Keratinocyte (primary cell): ENCODE measurements at regions not wholly inside any gene's neighbourhood (a gene's known extent, or its start where the extent isn't known, plus 50 kb on each side); places are given as distances from the start of the nearest gene placed in this dataset.

Experiments
- DNase-seq: peaks from one replicate; pipeline ENCODE4 v3.0.0-alpha.2; 2011; ENCODE audit warnings: low read depth, missing footprints, low spot score
- FAIRE-seq: peaks from 2 replicates; lab custom pipeline; 2011; peaks lifted over from hg19 to GRCh38; lab: Jason Lieb, UNC
- H2AFZ ChIP-seq: 2 replicates; pipeline ENCODE4 v1.6.0; 2012; ENCODE audit warnings: low read length, control low read depth, inconsistent platforms; ENCODE audit not compliant: control insufficient read depth
- H3K27ac ChIP-seq: 2 replicates; pipeline ENCODE4 v1.5.1; 2011; ENCODE audit warnings: low read length; ENCODE audit not compliant: control insufficient read depth, insufficient read depth
- H3K27me3 ChIP-seq: 3 replicates; pipeline ENCODE4 v1.6.0; 2011; ENCODE audit warnings: low read length; ENCODE audit not compliant: control insufficient read depth, insufficient read depth; ENCODE audit errors: extremely low read depth
- H3K36me3 ChIP-seq, 2 experiments: 2 replicates in 1 of 2; 3 replicates in 1 of 2; pipeline ENCODE4 v1.5.1; 2011; ENCODE audit warnings: low read length in 2 of 2, mild to moderate bottlenecking in 1 of 2; ENCODE audit not compliant: control insufficient read depth in 2 of 2, insufficient read depth in 2 of 2; ENCODE audit errors: extremely low read depth in 1 of 2
- H3K4me1 ChIP-seq: 3 replicates; pipeline ENCODE4 v1.5.1; 2011; ENCODE audit warnings: low read length; ENCODE audit not compliant: control insufficient read depth, insufficient read depth; ENCODE audit errors: extremely low read depth
- H3K4me2 ChIP-seq: 3 replicates; pipeline ENCODE4 v1.6.0; 2011; ENCODE audit warnings: low read depth, low read length; ENCODE audit not compliant: control insufficient read depth, insufficient read depth; ENCODE audit errors: extremely low read depth
- H3K4me3 ChIP-seq, 3 experiments: fragments of 200-600 bp in 1 of 3; sonication (generic) in 1 of 3; 2 replicates in 2 of 3; 3 replicates in 1 of 3; pipeline ENCODE4 v1.5.1; 2011 to 2016; ENCODE audit warnings: low read length in 3 of 3, mild to moderate bottlenecking in 3 of 3, control low read depth in 2 of 3, inconsistent platforms in 1 of 3, low read depth in 1 of 3, mixed read lengths in 1 of 3, mixed run types in 1 of 3, moderate library complexity in 1 of 3; ENCODE audit not compliant: control insufficient read depth in 2 of 3, insufficient read depth in 2 of 3; ENCODE audit errors: extremely low read depth in 1 of 3
- H3K79me2 ChIP-seq: 2 replicates; pipeline ENCODE4 v1.6.0; 2012; ENCODE audit warnings: low read length; ENCODE audit not compliant: control insufficient read depth, insufficient read depth
- H3K9ac ChIP-seq: 3 replicates; pipeline ENCODE4 v1.6.0; 2011; ENCODE audit warnings: low read length; ENCODE audit not compliant: control insufficient read depth, insufficient read depth; ENCODE audit errors: extremely low read depth
- H3K9me1 ChIP-seq: 3 replicates; pipeline ENCODE4 v1.6.0; 2011; ENCODE audit warnings: low read length; ENCODE audit not compliant: control insufficient read depth, insufficient read depth; ENCODE audit errors: extremely low read depth
- H3K9me3 ChIP-seq: 2 replicates; pipeline ENCODE4 v1.5.1; 2012; ENCODE audit warnings: low read depth, low read length; ENCODE audit not compliant: control insufficient read depth
- H4K20me1 ChIP-seq: 3 replicates; pipeline ENCODE4 v1.6.0; 2011; ENCODE audit warnings: low read length; ENCODE audit not compliant: control insufficient read depth, insufficient read depth; ENCODE audit errors: extremely low read depth
- CTCF ChIP-seq, 3 experiments: IDR thresholded peaks in 1 of 3; conservative IDR thresholded peaks in 1 of 3; optimal IDR thresholded peaks in 1 of 3; 2 replicates in 2 of 3; 3 replicates in 1 of 3; pipeline versions ENCODE3 to v1.5.1; 2011; ENCODE audit warnings: low read length in 3 of 3, mild to moderate bottlenecking in 3 of 3, moderate library complexity in 2 of 3, control low read depth in 1 of 3, inconsistent platforms in 1 of 3; ENCODE audit not compliant: insufficient read depth in 2 of 3; ENCODE audit errors: extremely low read depth in 1 of 3
- EZH2 ChIP-seq: IDR thresholded peaks from one replicate; pipeline ENCODE4 v1.6.1; 2012; ENCODE audit warnings: inconsistent platforms, mild to moderate bottlenecking, low read length, moderate library complexity
- dilution Hi-C: fragments of 300-500 bp; cut with MboI; formaldehyde crosslinking; loops from one replicate; pipeline ENCODE4 v1.7.0; 2020; ENCODE audit warnings: low sequenced_read_pairs; ENCODE audit not compliant: extremely low pct_ligation_motif_present

DNA sequence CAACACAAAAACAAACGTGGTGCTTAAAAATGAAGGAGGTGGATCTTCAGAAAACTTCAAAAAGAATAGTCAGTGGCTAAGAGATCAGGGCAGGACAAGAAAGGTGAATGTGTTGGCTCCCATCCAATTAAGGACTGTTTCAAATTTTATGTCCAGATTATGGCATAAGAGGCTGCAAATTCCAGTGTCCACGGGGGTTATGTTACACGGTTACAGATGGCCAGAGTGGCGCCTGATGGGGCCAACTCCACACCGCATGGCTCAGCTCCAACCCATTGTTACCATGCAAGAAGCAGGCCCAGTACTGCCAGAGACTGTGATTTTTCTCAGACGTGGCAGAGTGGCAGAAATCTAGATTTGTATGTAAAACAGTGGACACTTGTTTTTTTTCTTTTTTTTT lies 168.4 kb upstream of the TENM3 start:
- Histone ChIP-seq H4K20me1 (no peaks in the 10 kb centered on the region), H3K36me3 (no peaks in the 10 kb centered on the region), H3K4me1 (no peaks in the 10 kb centered on the region), H3K27me3 (no peaks in the 10 kb centered on the region), H3K9me3 (no peaks in the 10 kb centered on the region), H3K27ac (no peak overlapping the region), H3K4me3 (no peak overlapping the region), H3K9ac (no peak overlapping the region), H3K9me1 (no peaks in the 10 kb centered on the region), H3K4me2 (no peak overlapping the region), H3K79me2 (no peaks in the 10 kb centered on the region), H2AFZ (no peak overlapping the region)
- no peak for DNase-seq
- dilution Hi-C loops = no loop called here
- FAIRE-seq = no peak
- TF ChIP-seq EZH2 (no peak), CTCF (optimal IDR thresholded peaks at IDR 0.05 in 1 of 3, IDR thresholded peaks at IDR 0.05 in 1 of 3, conservative IDR thresholded peaks at IDR 0.05 in 1 of 3; ENCODE audit: extremely low read depth in 1 of 3, insufficient read depth in 2 of 3, low read length in 3 of 3) (no peak)

- TF ChIP-seq CTCF (optimal IDR thresholded peaks at IDR 0.05 in 1 of 3, IDR thresholded peaks at IDR 0.05 in 1 of 3, conservative IDR thresholded peaks at IDR 0.05 in 1 of 3; ENCODE audit: extremely low read depth in 1 of 3, insufficient read depth in 2 of 3, low read length in 3 of 3) (no peak), EZH2 (no peak)
- no peaks in the 10 kb centered on the region for H3K4me1 ChIP-seq
- no peak overlapping the region for H2AFZ ChIP-seq
- no peaks in the 10 kb centered on the region for H4K20me1 ChIP-seq
- H3K79me2 ChIP-seq = no peaks in the 10 kb centered on the region
- H3K36me3 ChIP-seq = no peaks in the 10 kb centered on the region
- dilution Hi-C loops = no loop called here
- FAIRE-seq (no peak), DNase-seq (no peak)
- no peak overlapping the region for H3K9ac ChIP-seq
- H3K4me3 ChIP-seq = no peak overlapping the region
- no peaks in the 10 kb centered on the region for H3K9me1 ChIP-seq
- H3K27me3 ChIP-seq = no peaks in the 10 kb centered on the region
- no peak overlapping the region for H3K27ac ChIP-seq
- no peak overlapping the region for H3K4me2 ChIP-seq
- no peaks in the 10 kb centered on the region for H3K9me3 ChIP-seq
Measured at GRCh38 chr4:182082910-182083309, 160.3 kb upstream of the TENM3 start.
